HG03469 (cell line): ENCODE measurements at regions not wholly inside any gene's neighbourhood (a gene's known extent, or its start where the extent isn't known, plus 50 kb on each side); places are given as distances from the start of the nearest gene placed in this dataset.
"Not testable (repeated sequence)": the region's sequence is repeated elsewhere in the genome, so short reads cannot be mapped to it uniquely, and the experiment has no call there.

ENCODE experiments used
- ATAC-seq: cut with Tn5 transposase; IDR thresholded peaks from one replicate; pipeline ENCODE4 v1.9.1; 2021; ENCODE audit warnings: mild to moderate bottlenecking, moderate library complexity, moderate number of reproducible peaks; ENCODE audit not compliant: unreplicated experiment

DNA sequence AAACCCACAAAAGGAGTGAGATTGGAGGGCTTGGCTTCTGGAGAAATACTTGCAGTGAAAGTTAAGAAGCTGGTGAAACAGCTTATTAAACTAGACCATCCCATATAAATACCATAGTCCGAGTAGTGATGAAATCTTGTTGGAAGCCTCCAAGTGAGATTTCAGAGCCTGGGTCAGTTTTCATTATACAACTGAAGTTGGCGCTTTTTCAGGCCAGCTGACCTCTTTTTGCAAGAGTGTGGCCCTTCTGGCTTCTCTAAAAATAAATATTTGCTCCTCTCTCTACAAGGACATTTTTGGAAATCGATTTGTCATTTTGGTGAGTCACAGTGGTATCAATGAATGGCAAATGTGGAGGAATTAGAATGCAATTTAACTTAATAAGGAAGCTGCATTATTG is 51.2 kb upstream of the THRB start:
- no peak for ATAC-seq

DNA sequence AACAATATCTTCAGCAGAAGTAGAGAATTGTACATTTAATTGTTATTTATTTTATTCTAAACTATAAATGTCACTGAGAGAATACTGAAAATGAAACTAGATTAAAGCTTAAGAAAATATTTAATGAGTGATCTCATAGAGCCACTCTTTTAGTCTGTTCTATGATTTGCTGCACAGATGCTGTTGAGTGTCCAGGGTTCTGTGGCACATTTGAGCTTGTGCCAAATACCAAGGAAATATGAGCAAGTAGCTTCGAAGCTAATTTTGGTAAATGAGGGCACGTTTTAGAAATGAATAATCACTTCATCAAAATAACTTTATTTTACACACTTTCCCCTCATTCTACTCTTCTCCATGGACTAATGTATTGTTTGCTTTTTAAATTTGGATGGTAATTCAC is 53.6 kb upstream of the THRB start:
- ATAC-seq = no peak

DNA sequence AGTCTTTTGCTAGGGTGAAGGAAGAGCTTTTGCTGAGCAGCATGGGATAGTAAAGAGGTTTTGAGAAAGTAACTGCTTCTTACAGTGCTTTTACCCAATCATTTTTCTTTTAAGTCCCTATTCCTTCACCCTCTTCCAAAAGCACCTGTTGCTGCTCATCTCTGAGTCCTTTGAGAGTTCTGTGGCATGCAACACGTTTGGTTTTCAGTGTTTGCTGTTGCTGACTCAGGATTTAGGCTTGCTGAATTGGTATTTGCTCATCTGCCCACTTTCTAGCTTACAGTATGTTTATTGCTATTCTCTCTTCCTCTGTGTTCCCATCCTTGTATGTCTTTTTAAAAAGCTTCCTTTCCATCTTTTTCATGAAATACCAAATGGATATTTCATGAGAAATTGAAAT is 55.9 kb upstream of the THRB start:
- ATAC-seq = no peak

DNA sequence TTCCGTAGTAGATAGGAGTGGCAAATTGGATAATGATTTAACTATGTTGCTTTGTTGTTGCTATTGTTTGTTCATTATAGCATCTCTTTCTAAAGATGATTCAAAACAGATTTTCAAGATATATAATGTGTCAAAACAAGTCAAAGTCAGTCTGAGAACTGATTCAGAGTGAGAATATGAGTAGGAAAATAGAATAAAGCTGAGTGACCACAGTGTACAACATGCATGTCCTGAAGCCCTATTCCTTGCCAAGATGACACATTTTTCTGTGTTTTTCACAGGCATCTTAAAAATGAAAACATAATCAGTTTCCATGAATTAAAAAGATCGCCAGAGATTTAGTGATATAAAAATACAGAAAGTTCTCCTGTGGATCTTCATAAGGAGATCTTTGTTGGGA is 57.0 kb upstream of the THRB start:
- no peak for ATAC-seq

DNA sequence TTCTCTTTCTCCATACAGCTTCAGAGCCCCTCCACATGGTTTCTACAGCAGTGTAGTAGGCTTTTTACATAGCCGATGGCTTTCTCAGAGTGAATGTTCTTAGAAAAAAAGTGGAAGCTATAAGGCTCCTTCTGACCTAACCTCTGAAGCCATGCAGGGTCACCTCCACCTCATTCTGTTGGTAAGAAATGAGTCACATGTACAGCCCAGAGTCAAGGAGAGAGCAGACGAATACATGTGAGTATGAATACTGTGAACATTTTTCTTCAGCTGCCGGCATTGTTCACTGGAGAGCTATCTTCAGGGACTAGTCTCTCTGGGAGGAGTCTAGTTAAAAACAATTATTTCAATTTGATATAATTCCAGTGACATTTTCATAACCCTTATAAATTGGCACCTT is 68.2 kb upstream of the THRB start:
- ATAC-seq = peak; percentile 86

DNA sequence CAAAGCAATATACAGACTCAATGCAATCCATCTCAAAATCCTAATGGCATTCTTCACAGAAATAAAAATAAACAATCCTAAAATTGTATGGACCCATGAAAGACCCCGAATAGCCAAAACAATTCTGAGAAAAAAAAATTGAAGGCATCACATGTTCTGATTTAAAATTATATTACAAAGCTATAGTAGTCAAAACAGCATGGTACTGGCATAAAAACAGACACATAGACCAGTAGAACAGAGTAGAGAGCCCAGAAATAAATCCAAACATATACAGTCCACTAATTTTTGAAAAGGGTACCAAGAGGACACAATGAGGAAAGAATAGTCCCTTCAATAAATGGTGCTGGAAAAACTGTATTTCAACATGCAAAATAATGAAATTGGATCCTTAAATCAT is 70.4 kb upstream of the THRB start:
- no peak for ATAC-seq

DNA sequence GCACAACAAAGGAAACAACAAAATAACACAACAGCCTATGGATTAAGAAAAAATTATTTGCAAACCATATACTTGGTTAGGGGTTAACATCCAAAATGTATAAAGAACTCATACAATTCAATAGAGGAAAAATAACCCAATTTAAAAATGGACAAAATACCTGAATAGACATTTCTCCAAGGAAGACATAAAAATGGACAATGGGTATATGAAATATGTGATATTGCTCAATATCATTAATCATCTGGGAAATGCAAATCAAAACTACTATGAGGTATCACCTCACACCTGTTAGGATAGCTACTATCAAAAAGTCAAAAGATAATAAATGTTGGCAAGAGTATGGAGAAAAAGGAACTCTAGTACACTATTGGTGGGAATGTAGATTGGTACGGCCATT is 71.0 kb upstream of the THRB start:
- ATAC-seq = no peak

DNA sequence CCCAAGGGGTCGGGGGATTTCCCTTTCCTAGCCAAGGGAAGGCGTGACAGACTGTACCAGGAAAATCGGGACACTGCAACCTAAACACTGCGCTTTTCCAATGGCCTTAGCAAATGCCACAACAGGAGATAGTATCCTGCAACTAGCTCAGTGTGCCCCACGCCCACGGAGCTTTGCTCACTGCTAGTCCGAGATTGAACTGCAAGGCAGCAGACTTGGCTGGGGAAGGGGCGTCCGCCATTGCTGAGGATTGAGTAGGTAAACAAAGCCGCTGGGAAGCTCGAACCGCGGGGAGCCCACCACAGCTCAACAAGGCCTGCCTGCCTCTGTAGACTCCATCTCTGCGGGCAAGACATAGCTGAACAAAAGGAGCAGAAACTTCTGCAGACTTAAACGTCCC is 72.3 kb upstream of the THRB start:
- no peak for ATAC-seq

DNA sequence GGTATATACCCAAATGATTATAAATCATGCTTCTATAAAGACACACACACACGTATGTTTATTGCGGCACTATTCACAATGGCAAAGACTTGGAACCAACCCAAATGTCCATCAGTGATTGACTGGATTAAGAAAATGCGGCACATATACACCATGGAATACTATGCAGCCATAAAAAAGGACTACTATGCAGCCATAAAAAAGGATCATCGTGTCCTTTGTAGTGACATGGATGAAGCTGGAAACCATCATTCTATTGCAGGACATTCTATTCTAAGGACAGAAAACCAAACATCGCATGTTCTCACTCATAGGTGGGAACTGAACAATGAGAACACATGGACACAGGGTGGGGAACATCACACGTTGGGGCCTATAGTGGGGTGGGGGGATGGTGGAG is 77.8 kb upstream of the THRB start:
- not testable (repeated sequence) for ATAC-seq

DNA sequence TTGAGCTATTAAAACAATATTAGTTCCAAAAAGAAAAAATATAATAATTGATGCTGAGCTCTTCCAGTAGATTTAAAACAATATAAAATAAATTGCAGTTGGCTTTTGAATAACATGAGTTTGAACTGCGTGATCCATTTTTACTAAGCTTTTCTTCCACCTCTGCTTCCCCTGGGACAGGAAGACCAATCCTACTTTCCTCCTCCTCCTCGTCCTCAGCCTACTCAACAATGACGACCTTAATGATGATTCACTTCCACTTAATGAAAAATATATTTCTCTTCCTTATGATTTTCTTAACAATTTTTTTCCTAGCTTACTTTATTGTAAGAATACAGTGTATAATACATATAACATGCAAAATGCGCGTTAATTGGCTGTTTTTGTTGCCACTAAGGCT is 78.9 kb upstream of the THRB start:
- no peak for ATAC-seq

DNA sequence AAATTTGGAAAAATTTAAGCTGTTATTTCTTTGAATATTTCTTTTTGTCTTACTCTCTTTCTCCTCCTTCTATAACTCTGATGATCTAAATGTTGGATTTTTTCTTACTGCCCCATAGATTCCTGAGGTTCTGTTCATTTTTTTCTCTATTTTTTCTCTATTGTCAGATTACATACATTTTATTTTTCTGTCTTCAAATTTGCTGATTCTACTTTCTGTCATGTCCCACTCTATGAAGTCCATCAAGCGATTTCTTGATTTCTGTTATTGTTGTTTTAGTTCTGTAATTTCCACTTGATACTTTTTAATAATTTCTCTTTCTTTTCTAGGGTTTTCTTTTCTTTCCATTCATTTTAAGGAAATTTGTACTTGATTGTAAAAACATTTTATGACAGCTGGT is 83.7 kb upstream of the THRB start:
- ATAC-seq = no peak

DNA sequence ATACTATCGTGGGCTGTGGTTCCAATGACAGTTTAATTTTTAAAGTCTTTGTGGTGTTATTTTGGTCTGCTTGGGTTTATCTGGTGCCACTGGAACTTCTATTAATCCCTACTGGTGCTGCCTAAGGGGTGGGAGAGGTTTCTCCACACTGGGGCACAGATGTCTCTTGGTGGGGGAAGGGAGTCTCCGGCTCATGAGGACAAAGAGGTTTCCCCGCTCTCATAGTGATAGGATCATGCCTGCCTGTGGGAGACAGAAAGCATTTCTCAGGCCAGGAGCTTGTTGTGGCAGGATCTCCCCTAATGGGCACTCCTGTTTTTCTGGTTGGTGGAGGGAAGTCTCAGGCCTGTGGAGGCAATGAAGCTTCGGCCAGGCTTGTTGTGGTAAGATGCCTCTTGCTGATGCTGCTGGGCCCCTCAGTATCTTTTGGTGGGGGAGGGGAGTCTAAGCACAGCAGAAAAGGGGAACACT is 84.3 kb upstream of the THRB start:
- ATAC-seq = no peak

DNA sequence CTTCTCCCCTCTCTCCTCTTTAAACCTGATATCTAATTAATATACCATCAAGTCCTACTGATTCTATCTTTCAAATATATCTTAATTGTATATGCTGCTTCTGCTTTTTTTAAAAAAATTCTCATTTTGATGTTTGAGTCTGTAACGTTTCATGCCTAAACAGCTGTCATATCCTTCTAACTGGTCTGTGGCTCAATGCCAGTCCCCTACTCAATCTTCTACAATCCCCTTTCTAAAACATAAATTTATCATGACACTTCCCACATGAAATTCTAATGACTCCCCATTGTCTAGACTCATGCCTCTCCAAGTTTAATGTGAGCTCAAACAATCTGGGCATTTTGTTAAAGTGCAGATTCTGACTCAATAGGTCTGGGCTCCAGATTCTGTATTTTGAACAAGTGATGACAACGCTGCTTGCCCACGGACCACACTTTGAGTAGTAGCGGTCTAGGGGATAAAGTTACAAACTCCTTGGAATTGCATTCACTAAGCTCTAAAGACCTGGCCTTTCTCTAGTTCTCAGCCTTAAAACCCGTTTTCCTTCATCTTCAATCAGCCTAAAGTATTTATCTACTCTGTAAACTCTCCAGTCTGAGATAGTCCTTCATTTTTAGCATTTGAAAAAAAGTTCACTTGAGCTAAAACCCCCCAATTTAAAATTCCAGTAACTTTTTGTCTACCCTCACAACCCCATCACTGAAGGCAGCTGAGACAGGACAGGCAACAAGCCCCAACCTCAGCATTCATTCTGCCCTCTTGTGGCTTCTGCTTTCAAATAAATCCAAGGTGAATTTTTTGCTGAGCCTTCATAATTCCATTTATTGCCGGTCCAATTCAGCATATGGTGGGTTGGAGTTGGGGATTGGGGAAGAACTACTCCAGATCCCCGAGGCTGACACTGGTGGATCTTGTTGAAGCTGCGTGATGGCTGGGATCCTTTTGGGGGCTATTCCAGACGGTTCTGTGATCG is 88.1 kb upstream of the THRB start:
- no peak for ATAC-seq

DNA sequence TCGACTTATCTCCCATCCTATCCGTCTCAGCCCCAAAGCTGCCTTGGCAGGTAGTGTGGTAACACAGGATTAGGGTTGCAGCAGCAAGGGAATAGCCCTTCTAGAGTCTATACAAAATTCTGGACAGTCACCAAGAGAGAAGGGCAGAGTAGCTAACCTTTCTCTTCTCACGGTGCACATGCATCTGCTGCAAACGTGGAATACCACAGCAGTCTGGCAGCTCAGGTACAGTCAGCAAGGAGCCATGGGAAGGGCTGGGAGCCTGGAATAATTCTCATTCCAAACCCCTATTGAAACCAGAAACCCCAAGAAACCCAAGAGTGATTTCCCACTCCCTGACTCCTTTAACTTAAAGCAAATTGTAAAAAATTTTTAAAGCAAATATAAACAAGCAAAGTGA is 92.3 kb upstream of the THRB start:
- ATAC-seq = no peak

DNA sequence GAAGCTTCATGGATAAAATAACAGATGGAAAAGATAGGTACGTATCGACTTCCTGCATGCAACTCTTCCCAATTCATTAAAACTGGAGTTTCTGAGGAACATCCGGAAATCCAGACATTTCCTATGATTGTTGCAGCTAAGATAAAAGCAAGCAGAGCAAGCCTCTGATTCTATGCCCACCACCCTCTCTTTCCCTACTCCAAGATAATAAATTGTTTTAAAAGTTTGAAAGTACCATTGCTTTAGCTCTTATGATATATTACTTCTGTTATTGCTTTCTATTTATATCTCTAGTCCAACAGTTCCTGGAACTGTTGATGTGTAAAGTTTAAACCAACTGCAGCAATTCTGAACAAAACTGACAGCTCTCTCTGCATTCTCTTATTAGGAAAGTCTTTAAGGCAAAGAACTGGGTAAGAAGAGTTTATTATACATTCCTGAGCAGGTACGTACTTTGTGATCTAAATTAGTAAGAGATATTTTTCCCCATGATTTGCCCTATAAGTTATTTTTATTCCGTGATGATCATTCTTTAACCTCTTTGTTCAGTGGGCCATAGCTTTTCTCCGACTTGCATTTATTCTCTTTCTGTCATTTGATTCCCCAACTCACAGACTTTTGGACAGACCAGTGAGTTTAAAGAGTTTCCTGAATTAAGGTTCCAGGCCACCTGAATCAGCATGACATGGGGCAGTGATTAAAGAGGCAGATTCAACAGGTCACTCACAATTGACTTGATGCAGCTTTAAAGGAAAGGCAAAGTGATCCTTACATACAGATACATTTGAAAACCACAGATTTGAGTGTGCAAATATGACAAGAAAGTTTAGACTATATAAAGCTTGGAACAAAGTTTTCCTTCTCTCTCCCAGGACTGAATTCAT is 94.2 kb upstream of the THRB start:
- ATAC-seq = no peak

DNA sequence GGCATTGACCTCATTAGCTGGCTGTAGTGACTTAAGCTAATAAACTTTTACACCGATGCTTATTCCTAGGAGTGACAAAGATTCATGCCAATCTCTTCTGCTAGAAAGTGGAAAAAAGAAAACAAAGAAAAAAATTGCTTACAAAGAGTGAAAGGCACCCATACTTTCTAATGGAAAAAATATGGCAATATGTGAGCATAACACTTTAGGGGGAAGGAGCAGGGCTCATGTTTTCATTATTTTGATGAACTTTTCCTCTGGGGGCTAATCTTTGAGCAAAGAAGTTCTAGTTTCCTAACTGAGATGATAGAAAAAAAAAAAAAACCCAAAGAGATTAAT is 94.8 kb upstream of the THRB start:
- ATAC-seq = no peak

DNA sequence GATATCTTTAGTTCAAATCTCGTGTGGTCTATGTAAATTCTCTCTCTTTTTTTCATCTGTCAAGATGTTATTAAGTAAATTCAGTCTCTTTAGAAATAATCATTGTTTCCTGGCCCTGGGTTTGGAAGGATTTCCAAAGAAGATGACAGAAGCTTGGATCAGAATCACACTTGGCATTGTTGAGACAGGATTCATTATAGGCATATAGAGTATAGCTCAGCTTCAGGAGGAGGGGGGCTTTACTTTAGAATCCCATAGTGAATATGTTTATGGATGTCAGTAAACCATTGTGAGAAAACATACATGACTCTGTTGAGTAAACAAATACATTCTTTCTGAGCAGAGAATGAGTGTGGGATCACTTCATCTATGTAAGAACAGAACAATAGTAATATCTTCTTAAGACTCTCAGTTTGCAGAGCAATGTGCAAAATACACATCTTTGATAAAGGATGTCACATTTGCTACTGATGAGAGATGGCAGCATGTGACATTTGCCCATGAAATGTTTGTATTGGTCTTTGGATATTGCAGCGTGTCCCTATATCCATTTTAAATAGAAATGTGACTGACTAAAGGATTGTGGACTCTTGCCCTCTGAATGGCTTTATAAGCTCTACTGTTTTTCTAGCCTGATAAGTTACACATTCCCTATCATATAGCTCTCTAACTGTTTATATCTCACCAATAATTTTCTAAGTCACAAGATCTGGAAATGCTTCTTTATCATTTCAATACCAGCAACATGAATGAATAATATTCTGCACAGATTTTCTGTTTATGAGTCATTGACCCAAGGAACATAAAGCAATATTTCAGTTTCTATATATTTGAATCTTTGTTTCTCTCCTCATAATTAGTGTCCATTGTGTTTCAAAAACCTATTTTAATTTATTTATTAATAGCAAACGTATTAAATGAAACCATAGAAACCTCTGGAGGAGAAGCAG is 95.6 kb upstream of the THRB start:
- no peak for ATAC-seq

DNA sequence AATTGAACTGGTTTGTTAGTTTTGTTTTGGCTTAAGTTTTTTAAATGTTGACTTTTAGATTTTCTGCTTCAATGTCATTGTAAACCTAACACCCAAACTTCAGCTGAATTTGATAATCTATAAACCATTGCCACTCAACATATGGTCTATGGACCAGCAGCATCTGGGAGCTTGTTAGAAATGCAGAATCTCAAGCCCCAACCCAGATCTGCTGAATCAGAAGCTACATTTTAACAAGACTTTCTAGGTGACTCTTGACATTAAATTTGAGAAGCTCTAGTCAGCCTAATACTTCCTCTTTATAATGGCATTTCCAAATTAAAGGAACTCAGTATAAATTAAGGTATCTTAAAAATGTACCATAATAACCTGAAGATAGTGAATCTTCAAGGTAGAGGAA is 96.5 kb upstream of the THRB start:
- no peak for ATAC-seq

DNA sequence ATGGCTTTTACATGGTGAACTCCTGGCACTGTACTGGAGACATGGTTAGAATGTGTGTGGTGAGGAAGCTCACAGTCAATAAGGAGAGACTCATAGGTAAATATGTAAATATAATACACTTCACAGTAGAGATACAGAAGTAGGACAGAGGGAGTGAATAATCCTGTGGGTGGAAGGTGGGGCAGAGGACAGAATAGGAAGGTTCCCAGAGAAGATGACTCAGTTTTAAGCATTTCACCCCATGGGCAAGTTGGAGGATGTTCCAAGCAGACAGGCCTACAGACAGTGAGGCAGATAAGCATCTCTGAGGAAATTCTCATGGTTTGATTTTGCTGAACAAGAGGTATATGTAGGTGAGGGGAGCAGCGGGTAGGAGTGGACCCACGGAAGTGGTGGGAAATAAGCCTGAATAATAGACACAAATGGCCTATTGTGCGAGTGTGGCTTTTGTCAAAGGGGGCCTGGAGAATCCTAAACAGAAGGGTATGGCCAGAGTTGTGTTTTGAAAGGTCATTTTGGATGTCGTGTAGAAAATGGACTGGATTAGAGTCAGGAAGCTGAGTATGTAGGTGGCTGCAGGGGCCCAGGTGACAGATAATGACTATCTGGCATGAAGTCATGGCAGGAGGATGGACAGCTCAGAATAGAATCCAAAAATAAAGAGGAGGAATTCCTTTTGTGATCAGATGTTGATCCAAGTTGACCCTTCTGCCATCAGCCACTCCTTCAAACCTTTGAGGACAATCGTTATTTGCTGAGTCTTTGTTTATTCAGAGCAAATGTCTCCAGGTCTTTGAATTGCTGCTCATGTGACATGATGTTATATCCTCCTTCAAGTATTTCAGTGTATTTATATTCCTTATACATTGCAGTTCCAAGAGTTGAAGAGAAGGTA is 97.3 kb upstream of the THRB start:
- ATAC-seq = no peak

DNA sequence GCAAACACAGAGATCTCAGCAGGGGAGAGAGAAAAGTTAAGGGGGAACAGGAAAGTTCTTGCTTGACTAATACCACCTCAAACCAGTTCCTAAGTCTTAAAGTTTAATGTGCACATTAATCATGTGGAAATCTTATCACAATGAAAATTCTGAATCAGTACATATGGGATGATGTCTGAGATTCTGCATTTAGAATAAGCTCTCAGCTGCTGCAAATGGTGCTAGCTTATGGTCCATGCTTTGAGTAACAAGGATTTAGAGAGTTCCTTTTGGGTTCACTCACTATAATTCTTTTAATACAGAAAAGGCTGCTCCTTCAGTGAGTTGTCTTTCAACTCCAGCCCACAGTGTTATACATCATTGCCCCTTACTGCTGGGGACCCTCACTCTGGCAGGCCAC is 99.5 kb upstream of the THRB start:
- ATAC-seq = no peak
